Fibroblast of the aortic adventitia (primary cell): ENCODE measurements at regions not wholly inside any gene's neighbourhood (a gene's known extent, or its start where the extent isn't known, plus 50 kb on each side); places are given as distances from the start of the nearest gene placed in this dataset.

ENCODE experiments used
- DNase-seq: peaks from one replicate; pipeline ENCODE4 v3.0.0-alpha.2; 2010; ENCODE audit warnings: low read depth
- H3K4me3 ChIP-seq: 2 replicates; pipeline ENCODE4 v1.5.1; 2011; ENCODE audit warnings: low read depth, mild to moderate bottlenecking, control low read depth, low read length, moderate library complexity
- TF ChIP-seq, protein P1 (sequence below): IDR thresholded peaks from 2 replicates; pipeline ENCODE4 v1.5.1; 2011; ENCODE audit warnings: mild to moderate bottlenecking, low read length, control low read depth, inconsistent platforms; ENCODE audit not compliant: insufficient read depth

DNA sequence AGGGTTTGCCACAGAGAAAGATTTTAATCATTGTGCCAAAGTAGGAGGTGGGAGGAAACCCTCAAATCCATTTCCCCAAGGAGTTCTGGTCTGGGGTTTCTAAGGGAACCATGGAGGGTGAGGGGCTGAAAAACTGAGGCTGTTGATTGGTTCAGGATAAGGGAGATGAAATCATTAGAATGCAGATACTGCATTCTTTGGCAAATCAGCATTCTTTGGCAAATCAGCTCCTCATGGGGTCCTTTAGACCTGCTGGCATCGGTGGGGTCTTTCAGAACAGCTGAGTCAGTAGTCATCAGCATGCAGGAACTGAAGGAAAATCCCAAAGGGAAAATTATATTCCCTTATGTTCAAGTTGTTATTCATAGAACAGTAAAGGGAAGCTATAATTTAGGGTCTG is 585.5 kb downstream of the ISL1 start:
- TF ChIP-seq, protein P1, sequence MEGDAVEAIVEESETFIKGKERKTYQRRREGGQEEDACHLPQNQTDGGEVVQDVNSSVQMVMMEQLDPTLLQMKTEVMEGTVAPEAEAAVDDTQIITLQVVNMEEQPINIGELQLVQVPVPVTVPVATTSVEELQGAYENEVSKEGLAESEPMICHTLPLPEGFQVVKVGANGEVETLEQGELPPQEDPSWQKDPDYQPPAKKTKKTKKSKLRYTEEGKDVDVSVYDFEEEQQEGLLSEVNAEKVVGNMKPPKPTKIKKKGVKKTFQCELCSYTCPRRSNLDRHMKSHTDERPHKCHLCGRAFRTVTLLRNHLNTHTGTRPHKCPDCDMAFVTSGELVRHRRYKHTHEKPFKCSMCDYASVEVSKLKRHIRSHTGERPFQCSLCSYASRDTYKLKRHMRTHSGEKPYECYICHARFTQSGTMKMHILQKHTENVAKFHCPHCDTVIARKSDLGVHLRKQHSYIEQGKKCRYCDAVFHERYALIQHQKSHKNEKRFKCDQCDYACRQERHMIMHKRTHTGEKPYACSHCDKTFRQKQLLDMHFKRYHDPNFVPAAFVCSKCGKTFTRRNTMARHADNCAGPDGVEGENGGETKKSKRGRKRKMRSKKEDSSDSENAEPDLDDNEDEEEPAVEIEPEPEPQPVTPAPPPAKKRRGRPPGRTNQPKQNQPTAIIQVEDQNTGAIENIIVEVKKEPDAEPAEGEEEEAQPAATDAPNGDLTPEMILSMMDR, result no peak
- H3K4me3 ChIP-seq, result no peak overlapping the region
- no peak for DNase-seq

- TF ChIP-seq, protein P1, result no peak
- no peak overlapping the region for H3K4me3 ChIP-seq
- no peak for DNase-seq
Observed at GRCh38 chr5:51974834-51975233, 591.6 kb downstream of the ISL1 start.

GRCh38 chr5:51977014-51977413 is 593.8 kb downstream of the ISL1 start:
- DNase-seq, result no peak
- no peak overlapping the region for H3K4me3 ChIP-seq
- TF ChIP-seq, protein P1, result no peak

DNA sequence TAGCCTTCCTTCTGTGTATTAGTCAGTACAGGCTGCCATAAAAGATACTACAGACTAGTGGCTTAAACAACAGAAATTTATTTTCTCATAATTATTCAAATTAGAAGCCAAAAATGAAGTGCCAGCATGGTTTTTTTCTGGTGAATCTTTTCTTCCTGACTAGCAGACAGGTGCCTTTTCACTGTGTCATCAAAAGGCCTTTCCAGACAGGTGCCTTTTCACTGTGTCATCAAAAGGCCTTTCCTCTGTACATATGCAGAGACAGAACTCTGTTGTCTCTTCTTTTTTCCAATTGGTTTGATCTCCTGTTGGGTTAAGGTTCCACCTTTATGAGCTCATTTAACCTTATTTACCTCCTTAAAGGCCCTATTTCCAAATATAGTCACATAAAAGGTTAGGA is 599.9 kb downstream of the ISL1 start:
- DNase-seq, result no peak
- TF ChIP-seq, protein P1, result no peak

DNA sequence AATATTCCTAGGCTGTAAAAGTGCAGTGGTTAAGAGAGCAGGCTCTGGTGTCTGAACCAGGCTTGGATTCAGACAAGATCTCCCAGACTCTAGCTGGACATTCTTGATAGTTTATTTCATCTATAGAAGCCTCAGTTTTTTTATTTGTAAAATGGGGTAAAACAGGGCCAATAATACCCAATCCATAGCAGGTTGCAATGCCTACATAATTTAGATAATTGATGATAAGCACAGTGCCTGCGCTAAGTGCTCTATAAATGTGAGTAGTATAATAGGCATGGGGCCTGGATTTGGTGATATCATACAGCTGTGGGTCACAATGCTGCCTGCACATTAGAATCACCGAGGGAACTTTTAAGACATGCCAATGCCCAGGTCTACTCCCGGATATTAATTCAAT is 603.5 kb downstream of the ISL1 start:
- TF ChIP-seq, protein P1, result no peak
- DNase-seq, result no peak
- no peak overlapping the region for H3K4me3 ChIP-seq

More for the DNA sequence above, 599.9 kb downstream of the ISL1 start:
- H3K4me3 ChIP-seq, result no peak overlapping the region

- TF ChIP-seq, protein P1, result no peak
- H3K4me3 ChIP-seq, result no peak overlapping the region
- DNase-seq, result no peak
Observed at GRCh38 chr5:51987239-51987638, 604.0 kb downstream of the ISL1 start.

GRCh38 chr5:51987669-51988209 is 604.5 kb downstream of the ISL1 start:
- H3K4me3 ChIP-seq, result no peak overlapping the region
- no peak for DNase-seq
- TF ChIP-seq, protein P1, result no peak
